ENCODE measurements at regions not wholly inside any gene's neighbourhood (a gene's known extent, or its start where the extent isn't known, plus 50 kb on each side); places are given as distances from the start of the nearest gene placed in this dataset.

GRCh38 chr7:81877890-81878289, 108.0 kb upstream of the HGF start:
- TF ChIP-seq EZH2 (IDR thresholded peaks at IDR 0.05; ENCODE audit: borderline replicate concordance, low read depth, low read length, severe bottlenecking) (no peak), CTCF (IDR thresholded peaks at IDR 0.05; ENCODE audit: borderline replicate concordance, extremely low read depth, low read length, poor library complexity, severe bottlenecking) (no peak)
